ENCODE measurements at regions not wholly inside any gene's neighbourhood (a gene's known extent, or its start where the extent isn't known, plus 50 kb on each side); places are given as distances from the start of the nearest gene placed in this dataset.

- TF ChIP-seq EZH2phosphoT487 (IDR thresholded peaks at IDR 0.05; ENCODE audit: insufficient read depth, low read depth) (no peak), EZH2 (IDR thresholded peaks at IDR 0.05; ENCODE audit: insufficient read depth, poor library complexity, severe bottlenecking) (no peak)
Observed at GRCh38 chr7:136441835-136442234, 426.6 kb upstream of the CHRM2 start.

Measured in GM23248 (cell line).